Activated CD8-positive, alpha-beta T cell treated with anti-CD3 and anti-CD28 coated beads for 36 hours (primary cell): ENCODE measurements at regions not wholly inside any gene's neighbourhood (a gene's known extent, or its start where the extent isn't known, plus 50 kb on each side); places are given as distances from the start of the nearest gene placed in this dataset.

Experiments used
- ATAC-seq: fragments of 200-7000 bp; cut with Tn5 transposase; one replicate; pipeline ENCODE4 v1.10.0; 2021; ENCODE audit warnings: mild to moderate bottlenecking, moderate library complexity
- CTCF ChIA-PET: fragments of 350-600 bp; sonication (Branson Sonifier 250); formaldehyde crosslinking; loops from one replicate; lab custom pipeline; 2021; ENCODE audit warnings: antibody characterized with exemption; lab: Charles Lee
- POLR2A ChIA-PET: fragments of 350-600 bp; sonication (Branson Sonifier 250); formaldehyde crosslinking; loops from one replicate; lab custom pipeline; 2021; ENCODE audit warnings: antibody characterized with exemption; lab: Charles Lee
- DNase-seq: peaks from one replicate; pipeline ENCODE4 v3.0.0-alpha.2; 2020
- H3K27ac Mint-ChIP-seq: one replicate; pipeline ENCODE4 v1.8.0; 2021; ENCODE audit warnings: mild to moderate bottlenecking, mixed read lengths
- H3K27me3 Mint-ChIP-seq: one replicate; pipeline ENCODE4 v1.8.0; 2021; ENCODE audit warnings: mixed read lengths
- H3K36me3 Mint-ChIP-seq: one replicate; pipeline ENCODE4 v1.8.0; 2021; ENCODE audit warnings: low read depth, mixed read lengths
- H3K4me1 Mint-ChIP-seq: one replicate; pipeline ENCODE4 v1.8.0; 2021; ENCODE audit warnings: low read depth, mixed read lengths
- H3K4me3 Mint-ChIP-seq: one replicate; pipeline ENCODE4 v1.8.0; 2021; ENCODE audit warnings: mild to moderate bottlenecking, moderate library complexity, mixed read lengths
- H3K9me3 Mint-ChIP-seq: one replicate; pipeline ENCODE4 v1.8.0; 2021; ENCODE audit warnings: mixed read lengths
- CTCF ChIP-seq: fragments of 200-600 bp; IDR thresholded peaks from one replicate; pipeline ENCODE4 v1.8.0; 2022; ENCODE audit warnings: antibody characterized with exemption, mild to moderate bottlenecking
- intact Hi-C: fragments of 100-400 bp; cut with micrococcal nuclease; formaldehyde crosslinking; loops from one replicate; pipeline ENCODE4 v1.10.0; 2022

DNA sequence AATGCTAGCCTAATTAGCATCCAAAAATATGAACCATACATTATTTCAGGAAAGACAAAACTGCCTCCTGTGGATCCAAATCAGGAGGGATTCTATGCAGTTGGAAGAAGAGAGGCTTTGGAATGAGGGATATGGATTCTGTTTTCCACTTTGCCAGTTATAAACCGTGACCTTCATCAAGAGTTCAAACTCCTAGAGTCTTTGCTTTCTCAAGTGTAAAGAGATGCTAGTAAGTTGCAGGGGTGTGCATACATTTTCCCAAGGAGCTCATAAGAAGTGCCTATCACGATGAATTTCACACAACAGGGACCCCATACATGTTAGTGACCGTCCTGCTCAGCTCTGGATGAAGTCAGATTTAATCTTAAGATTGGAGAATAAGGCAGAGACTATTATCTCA, 542.5 kb downstream of the SOX11 start:
- TF ChIP-seq CTCF = no peak

GRCh38 chr2:6236317-6236716, 544.1 kb downstream of the SOX11 start:
- ATAC-seq (no peak), DNase-seq (no peak)
- H3K9me3 Mint-ChIP-seq = peaks cover 8% of the 10 kb centered on the region
- H3K27me3 Mint-ChIP-seq = no peaks in the 10 kb centered on the region
- no peak for TF ChIP-seq CTCF
- intact Hi-C loops = no loop called here
- H3K27ac Mint-ChIP-seq = no peak overlapping the region
- ChIA-PET POLR2A (no interaction called here), CTCF (no interaction called here)
- no peak overlapping the region for H3K4me3 Mint-ChIP-seq
- no peaks in the 10 kb centered on the region for H3K4me1 Mint-ChIP-seq
- H3K36me3 Mint-ChIP-seq = no peaks in the 10 kb centered on the region

More for the DNA sequence above, 542.5 kb downstream of the SOX11 start:
- Mint-ChIP-seq H3K27me3 (no peaks in the 10 kb centered on the region), H3K36me3 (no peaks in the 10 kb centered on the region), H3K4me3 (no peak overlapping the region), H3K4me1 (no peaks in the 10 kb centered on the region), H3K9me3 (peaks cover 4% of the 10 kb centered on the region), H3K27ac (no peak overlapping the region)
- no peak for DNase-seq
- CTCF ChIA-PET = no interaction called here
- intact Hi-C loops = no loop called here
- no peak for ATAC-seq
- POLR2A ChIA-PET = no interaction called here

- H3K4me3 Mint-ChIP-seq = no peak overlapping the region
- ChIA-PET CTCF (no interaction called here), POLR2A (no interaction called here)
- TF ChIP-seq CTCF = no peak
- no peak overlapping the region for H3K27ac Mint-ChIP-seq
- H3K9me3 Mint-ChIP-seq = peaks cover 9% of the 10 kb centered on the region
- intact Hi-C loops = no loop called here
- no peaks in the 10 kb centered on the region for H3K36me3 Mint-ChIP-seq
- DNase-seq = no peak
- no peaks in the 10 kb centered on the region for H3K4me1 Mint-ChIP-seq
- no peak for ATAC-seq
- H3K27me3 Mint-ChIP-seq = no peaks in the 10 kb centered on the region
Measured at GRCh38 chr2:6237039-6237660, 545.0 kb downstream of the SOX11 start.

GRCh38 chr2:6249557-6249956, 557.4 kb downstream of the SOX11 start:
- H3K4me1 Mint-ChIP-seq = no peaks in the 10 kb centered on the region
- intact Hi-C loops = no loop called here
- TF ChIP-seq CTCF = no peak
- H3K27me3 Mint-ChIP-seq = no peaks in the 10 kb centered on the region
- DNase-seq (no peak), ATAC-seq (no peak)
- no peaks in the 10 kb centered on the region for H3K36me3 Mint-ChIP-seq
- ChIA-PET CTCF (no interaction called here), POLR2A (no interaction called here)
- no peak overlapping the region for H3K27ac Mint-ChIP-seq
- H3K9me3 Mint-ChIP-seq = no peaks in the 10 kb centered on the region
- no peak overlapping the region for H3K4me3 Mint-ChIP-seq

DNA sequence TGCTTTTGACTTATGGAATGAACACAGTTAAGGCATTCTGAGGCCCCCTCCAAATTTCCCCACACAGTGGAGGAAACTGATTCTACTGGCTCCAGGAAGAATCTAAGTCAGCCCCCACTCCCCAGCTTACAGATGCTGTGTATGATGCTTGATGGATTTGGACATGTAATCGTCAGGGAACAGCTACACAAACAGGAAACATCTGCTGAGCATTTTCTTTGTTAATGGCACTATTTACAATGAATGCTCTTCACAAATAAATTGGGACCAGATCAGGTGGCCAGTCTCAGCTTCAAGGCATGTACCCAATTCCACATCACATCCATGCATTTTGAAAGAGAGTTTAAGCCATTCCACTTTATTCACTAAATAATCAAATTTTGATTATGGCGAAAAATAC, 562.3 kb downstream of the SOX11 start:
- Mint-ChIP-seq H3K27me3 (no peaks in the 10 kb centered on the region), H3K27ac (no peak overlapping the region), H3K36me3 (no peaks in the 10 kb centered on the region), H3K4me3 (no peak overlapping the region), H3K4me1 (no peaks in the 10 kb centered on the region), H3K9me3 (no peaks in the 10 kb centered on the region)
- ChIA-PET CTCF (no interaction called here), POLR2A (no interaction called here)
- no peak for TF ChIP-seq CTCF
- DNase-seq (no peak), ATAC-seq (no peak)
- intact Hi-C loops = no loop called here
